Myocyte (in vitro differentiated cells): ENCODE measurements at regions not wholly inside any gene's neighbourhood (a gene's known extent, or its start where the extent isn't known, plus 50 kb on each side); places are given as distances from the start of the nearest gene placed in this dataset.

Source experiments
- DNase-seq: peaks from one replicate; pipeline ENCODE4 v3.0.0-alpha.2; 2012; ENCODE audit warnings: low read depth

DNA sequence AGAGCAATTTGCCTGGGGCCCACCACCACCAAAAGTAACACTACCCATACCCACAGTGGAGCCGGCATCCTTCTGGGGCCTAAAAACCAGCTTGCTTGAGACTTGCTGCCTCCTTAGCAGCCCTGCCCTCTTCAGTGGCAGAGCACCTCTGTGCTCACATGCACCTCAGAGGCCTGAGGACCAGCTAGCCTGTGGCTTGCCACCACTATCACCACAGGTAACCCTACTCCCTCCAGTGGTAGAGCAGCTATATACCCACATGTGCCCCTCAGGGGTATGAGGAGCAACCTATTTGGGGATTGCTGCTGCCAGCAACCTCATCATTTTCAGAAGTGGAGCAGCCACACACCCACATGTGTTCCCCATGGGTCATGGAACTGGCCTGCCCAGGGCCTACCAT, 111.4 kb upstream of the SPRY2 start:
- peak; percentile 39 for DNase-seq

DNA sequence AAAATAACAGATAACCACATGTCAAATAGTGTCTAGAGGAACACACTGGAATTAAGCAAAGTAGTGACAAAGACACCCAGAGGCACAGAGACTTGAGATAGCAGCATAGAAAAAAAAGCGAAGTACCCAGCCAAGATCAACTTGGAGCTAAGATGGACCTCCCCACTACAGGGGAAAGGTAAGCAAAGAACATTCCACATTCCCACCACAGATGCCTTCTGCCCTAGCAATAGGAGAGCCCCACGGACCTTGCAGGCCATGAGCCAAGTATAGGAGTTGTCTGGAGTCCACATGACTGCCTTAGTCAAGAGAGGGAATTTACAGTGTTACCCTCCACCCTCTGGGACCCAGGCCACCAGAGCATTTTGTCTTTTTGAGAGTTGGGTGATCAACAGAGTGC, 110.7 kb upstream of the SPRY2 start:
- no peak for DNase-seq

DNA sequence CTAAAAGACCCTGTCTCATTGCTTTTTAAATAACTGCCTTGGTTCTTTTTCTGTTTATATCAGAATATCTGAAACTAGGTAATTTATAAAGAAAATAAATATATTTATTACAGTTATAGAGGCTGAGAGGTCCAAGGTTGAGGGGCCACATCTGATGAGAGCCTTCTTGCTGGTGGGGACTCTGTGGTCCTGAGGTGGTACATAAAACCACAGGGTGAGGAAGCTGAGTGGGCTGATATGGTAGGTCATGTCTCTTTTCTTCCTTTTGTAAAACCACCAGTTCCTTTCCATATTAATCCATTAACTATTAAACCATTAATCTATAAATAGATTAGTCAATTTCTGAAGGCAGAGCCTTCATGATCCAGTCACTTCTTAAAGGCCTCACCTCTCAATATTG, 109.5 kb upstream of the SPRY2 start:
- no peak for DNase-seq

DNA sequence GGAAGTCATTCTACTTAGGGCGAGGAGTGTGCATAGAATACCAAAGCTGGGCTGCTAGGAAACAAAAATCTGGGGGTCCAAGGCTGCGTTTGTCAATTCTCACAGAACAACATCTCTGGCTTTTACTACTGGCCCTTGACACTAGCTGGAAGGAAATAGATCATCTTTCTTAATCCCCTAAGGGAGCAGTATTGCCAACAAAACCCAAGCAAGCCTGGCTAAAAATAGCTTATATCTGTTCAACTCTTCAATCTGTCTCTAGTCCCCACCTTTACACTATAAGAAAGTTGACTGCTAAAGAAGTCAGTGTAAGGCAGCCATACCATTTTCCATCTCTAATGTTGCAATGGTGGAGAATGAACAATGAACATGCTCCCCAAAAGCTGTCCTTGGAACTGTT, 107.8 kb upstream of the SPRY2 start:
- peak; percentile 54 for DNase-seq

DNA sequence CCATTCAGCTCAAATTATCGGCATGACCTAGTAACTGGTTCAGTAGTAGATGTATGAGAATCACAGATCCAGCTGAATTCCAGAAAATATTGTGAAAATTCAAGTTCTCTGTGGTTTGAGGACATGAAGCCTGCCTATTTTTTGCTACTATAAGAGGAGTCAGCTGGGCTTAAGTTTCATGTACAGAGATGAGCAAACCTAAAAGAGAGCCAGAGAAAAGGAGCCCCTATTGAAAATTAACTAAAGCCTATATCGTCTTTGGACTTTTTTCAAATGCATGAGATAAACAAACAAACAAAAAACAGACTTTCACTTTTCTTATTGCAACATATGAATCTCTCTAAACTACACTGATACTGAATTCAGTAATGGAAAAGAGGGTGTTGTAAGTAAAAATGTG, 106.8 kb upstream of the SPRY2 start:
- DNase-seq: no peak

DNA sequence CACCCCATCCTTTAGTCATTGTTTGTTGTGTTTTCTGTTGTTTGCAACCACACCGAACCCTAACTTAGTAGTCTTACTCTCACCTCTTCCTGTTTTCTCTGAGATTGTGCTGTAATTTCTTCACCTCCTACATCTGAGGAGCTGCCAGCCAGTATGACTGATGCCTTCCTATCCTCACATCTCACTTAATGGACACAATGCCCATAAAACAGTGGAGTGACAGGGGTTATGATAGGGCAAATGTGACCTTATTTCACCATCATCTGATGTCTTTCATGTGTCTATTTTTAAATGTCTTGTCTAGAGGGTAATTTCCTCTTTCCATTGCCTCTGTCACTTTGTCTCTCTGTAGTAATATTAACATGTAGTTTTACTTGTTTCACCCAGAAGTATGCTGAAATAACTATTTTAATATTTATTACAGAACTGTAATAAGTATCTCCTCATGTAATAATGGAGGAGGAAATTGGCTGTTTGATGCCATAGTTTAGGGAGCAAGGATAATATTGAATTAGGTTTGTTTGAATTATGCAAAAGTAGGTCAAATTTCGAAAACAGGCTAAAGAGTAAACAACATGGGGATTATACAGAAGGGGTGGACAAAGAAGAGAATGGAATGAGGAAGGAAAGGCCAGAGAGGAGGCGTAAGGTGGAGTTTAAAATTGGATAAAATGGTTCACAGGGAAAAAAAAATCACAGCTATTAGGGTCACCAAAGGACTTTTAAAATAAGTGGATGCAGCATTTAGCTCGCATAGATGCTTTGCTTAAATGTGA, 103.5 kb upstream of the SPRY2 start:
- DNase-seq: no peak

DNA sequence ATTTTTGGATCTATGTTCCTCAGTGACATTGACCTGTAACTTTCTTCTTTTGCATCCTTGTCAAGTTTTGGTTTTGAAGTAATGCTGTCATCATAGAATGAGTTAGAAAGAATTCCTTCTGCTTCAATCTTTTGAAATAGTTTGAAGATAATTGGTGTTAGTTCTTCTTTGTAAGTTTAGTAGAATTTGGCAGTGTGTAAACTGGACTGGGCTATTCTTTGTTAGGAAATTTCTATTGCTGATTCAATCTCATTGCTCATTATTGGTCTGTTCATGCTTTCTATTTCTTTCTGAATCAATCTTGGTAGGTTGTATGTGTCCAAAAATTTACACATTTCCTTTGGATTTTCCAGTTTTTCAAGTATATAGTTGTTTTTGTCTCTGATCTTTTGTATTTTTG, 101.7 kb upstream of the SPRY2 start:
- no peak for DNase-seq

DNA sequence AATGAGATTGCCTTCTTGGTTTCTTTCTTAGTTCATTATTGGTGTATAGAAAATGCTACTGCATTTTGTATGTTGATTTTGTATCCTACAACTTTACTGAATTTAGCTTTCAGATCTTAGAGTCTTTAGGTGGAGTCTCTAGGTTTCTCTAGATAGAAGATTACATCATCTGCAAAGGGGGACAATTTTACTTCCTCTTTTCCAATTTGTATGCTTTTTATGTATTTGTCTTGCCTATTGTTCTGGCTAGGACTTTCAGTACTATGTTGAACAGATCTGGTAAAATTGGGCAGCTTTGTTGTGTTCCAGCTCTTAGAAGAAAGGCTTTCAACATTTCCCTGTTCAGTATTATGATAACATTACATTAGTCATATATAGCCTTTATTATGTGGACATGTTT, 101.0 kb upstream of the SPRY2 start:
- no peak for DNase-seq

DNA sequence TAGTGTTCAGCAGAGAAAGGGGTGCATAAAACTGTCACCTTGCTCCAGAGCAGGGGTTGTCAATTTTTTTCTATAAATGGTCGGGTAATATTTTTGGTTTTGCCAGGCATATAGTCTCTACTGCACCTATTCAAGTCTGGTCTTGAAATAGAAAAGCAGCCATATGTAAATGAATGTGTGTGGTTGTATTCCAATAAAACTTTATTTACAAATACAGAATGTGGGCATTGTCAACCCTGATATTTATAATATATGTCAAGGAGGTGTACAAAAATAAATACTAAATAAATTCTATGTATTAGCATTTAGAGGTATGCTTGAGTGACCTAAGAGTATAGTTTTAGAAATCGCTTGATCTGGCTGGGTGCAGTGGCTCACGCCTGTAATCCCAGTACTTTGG, 97.6 kb upstream of the SPRY2 start:
- DNase-seq: no peak

DNA sequence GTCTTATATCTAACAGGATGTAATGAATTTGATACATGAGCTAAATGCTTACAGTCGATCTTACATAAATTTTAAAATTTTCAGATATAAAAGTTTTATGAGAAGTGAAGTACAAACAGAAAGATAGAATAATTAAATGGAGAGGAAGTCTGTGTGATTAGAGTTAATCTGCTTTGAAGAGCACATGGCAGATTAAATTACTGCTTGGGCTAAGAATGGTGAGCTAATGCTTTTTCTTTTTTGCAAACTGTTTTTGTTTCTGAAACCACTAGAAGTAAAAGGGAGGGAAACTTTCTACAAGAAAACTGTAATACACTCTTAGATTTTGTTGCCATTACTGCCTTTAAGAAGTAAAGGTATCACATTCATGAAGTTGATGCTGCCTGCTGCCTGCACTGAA, 96.3 kb upstream of the SPRY2 start:
- DNase-seq: no peak

DNA sequence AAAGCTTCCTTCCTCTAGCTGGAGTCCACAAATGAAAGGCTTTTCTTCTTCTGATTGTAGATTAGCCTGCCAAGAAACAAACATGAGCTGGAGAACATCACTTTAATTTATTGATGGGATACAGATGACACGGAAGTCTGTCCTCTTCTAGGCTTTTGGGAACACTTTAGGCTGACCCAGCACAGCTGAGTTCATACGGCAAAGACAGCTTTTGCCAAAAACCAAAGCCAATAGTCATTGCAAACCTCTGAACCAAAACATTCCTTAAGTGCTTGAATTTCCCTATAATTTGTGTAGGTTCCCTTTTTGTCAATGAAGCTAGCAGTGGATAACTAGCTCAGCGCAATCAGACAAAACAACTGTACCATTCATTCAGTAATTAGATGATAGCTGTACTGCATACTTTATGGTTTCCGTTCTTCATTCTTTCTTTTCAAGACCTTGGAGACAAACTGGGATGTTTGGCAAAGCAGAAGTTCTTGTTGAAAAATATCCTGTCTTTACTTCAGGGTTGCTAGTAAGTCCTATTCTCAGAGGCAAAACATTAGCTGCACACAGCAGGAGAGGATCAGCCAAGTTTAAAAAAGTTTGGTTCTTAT, 95.7 kb upstream of the SPRY2 start:
- no peak for DNase-seq

DNA sequence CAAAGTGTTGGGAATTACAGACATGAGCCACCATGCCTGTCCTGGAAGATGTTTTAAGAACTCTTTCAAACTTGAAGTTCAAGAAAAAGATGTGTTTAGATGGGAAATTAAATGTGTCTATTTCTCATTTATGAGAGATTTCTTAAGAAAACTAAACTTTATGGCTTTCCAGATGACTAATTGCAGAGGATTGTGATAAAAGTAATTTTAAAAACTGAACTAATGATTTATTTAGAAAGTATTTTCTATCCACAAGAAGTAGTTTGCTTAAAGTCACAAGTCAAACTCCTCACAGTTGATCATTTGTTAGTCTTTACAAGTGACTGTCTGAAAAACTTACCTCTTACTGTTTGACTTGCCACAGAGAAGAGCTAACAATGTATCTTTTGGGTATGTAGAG, 89.6 kb upstream of the SPRY2 start:
- no peak for DNase-seq

DNA sequence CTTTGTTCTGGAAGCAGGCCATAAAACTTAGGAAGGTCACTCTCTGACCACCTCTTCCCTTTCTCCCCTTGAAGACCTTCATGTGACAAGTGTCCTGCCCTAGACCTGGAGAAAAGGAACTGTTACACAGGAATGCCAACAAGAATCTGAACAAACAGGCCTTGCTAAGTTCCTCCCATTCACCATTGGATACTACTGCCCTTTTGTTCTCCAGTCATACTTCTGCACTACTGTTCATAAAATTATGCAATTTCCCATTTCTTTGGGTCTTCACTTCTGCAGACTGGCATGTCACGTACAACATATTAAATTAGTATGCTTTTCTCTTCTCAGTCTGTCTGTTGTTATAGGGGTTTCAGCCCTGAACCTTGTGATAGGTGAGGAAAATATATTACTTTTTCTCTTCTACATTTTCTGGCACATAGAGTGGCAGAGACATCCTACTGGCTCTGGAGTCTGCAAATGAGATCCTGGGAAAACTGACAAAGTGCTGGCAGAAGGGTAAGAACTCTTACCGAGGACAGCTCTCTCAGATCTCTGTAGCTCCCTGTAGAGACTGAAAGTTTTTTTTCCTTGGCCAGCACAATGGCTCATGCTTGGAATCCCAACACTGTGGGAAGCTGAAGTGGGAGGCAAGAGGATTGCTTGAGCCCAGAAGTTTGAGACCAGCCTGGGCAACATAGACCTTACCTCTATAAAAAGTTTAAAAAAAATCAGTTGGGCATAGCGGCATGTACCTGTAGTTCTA, 87.6 kb upstream of the SPRY2 start:
- no peak for DNase-seq

DNA sequence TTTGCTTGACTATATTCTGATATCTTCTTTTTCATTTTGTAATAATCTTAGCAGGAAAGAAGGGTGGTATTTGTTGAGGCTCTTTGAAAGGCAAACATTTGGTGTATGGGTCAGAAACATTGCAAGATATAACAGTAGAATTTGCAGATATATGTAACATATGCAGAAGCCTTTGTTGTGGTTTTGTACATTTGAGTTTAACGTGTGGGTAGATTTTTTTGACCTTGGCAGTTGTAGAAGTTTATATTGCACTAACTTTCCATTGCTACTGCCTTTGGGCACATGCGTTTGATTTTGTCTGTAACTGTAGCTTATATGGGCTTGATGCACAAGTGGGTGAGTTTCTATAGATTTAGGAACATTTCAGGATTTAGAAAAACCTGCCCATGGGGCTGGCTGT, 78.5 kb upstream of the SPRY2 start:
- no peak for DNase-seq

DNA sequence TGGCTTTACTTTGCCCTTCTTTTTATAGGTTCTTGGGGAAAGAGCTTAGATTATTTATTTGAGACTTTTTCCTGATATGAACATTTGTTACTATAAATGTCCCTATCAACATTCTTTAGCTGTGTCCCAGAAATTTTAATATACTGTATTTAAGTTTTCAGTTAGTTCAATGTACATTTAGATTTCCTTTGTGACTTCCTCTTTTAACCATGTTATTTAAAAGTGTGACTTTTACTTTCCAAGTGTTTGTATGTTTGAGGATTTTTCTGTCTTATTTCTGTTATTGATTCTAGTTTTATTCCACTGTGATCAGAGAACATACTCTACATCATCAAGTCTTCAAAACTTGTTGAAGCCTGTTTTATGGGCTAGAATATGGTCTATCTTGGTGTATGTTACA, 72.7 kb upstream of the SPRY2 start:
- DNase-seq: no peak

DNA sequence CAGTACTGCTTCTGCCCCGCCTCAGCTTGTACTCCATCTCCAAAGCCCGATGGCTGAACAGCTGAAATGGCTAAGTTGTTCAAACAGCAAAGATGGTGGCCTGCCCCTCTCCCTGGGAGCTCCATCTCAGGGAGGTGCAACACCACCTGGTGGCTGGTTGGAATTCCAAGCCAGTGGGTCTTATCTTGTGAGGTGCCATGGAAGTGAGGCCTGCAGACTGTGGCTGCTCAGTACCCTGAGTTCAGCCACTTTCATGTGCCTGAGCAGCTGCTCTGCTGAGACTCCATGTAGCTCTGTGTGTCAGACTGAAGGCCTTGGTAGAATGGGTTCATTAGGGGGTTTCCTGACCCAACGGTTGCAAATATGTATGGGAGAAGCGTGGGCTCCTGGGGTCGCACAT, 67.3 kb upstream of the SPRY2 start:
- peak; percentile 11 for DNase-seq

DNA sequence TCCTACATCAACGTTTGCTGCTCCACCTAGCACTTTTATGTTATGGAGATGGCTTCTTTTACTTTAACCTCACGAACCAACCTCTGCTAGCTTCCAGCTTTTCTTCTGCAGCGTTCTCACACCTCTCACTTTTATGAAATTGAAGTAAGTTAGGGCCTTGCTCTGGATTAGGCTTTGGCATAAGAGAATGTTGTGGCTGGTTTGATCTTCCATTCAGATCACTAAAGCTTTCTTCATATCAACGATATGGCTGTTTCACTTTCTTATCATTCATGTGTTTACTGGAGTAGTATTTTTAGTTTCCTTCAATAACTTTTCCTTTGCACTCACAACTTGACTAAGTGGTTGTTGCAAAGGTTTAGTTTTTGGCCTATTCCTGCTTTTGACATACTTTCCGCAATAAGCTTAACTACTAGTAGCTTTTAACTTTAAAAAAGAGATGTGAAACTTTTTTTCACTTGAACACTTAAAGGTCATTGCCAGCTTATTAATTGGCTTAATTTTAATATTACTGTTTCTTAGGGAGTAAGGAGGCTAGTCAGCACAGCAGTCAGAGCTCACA, 60.0 kb upstream of the SPRY2 start:
- no peak for DNase-seq

DNA sequence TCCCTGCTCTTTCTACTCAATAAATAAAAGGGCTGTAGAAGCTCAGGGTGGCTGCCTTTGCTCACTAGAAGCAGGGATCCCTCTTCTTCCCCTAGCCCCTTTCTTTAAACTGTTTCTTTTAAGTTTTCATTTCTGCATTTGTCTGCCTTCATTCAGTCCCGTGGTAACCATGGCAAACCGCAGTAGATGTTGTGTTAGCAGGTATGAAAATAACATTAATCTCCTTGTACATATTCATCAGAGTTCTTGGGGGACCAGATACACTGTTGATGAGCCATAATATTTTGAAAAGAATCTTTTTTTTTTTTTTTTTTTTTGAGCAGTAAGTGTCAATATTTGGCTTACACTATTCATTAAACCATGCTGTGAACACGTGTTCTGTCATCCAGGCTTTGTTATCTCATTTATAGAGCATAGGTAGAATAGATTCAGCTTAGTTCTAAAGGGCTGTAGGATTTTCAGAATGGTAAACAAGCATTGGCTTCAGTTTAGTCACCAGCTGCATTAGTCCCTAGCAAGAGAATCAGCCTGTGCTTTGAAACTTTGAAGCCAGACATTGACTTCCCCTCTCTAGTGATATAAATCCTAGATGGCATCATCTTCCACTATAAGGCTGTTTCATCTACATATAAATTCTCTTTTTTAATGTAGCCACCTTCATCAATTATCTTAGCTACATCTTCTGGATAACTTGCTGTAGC, 59.4 kb upstream of the SPRY2 start:
- peak; percentile 5 for DNase-seq

DNA sequence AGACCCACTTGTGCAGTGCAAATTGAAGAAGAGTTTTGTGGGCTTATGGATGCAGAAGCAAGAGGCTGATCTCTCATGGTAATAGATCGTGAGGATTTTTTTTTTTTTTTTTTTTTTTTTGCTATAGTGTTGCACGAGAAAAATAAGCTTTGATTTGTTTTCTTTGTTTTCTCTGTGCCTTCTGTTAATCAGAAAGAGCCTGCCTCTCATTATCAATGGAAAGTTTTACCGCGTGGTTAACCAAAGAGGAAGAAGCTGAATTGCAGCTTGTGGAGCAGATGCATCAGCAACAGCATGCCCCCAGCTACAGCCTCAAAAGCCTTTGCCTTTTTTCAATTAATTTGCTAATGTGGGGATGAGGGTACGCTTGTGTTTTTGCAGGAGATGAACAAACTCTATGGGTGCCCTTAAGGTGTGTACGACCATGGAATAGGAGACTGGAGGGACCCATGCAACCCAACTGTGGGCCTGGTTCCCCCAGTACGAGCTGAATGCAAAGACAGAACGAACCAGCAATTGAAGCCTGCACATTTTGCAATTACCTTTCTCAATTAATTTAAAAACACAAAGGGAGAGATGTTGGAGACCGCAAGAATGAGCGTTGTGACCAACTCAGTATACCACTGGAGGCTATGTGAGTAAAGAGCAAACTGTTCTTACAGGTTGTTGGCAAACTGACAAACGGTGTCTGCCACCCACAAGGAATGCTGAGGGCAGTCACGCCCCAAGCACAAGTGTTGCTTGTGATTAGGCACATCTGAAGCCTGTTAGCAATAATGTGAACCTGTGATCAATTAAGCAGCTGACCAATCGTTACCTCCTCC, 58.6 kb upstream of the SPRY2 start:
- DNase-seq: peak; percentile 79
